ENCODE measurements at regions not wholly inside any gene's neighbourhood (a gene's known extent, or its start where the extent isn't known, plus 50 kb on each side); places are given as distances from the start of the nearest gene placed in this dataset.

DNA sequence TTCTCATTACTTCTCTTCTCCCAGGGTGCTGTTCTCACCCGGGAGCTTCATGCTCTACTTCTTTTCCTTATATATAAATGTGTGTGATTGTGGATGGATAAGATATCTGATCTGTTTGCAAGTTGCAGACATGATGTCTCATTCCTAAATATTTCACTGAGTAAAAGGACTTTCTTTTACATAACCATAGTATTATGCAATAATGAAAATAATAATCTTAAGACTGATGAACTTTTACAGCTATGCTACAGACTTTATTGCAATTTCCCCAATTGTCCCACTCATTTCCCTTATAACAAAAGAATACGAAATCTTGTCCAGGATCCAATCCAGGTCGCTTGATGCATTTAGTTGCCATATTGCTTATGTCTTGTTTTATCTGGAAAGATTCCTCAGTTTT is 284.5 kb upstream of the JAG1 start:
- no peak for TF ChIP-seq POLR2A (IDR thresholded peaks at IDR 0.05; ENCODE audit: insufficient read depth in 1 of 2, low read depth in 2 of 2, low read length in 2 of 2)
- TF ChIP-seq CHCHD3 (CRISPR knock-in tag; IDR thresholded peaks at IDR 0.05), result no peak
- TF ChIP-seq, protein P1, sequence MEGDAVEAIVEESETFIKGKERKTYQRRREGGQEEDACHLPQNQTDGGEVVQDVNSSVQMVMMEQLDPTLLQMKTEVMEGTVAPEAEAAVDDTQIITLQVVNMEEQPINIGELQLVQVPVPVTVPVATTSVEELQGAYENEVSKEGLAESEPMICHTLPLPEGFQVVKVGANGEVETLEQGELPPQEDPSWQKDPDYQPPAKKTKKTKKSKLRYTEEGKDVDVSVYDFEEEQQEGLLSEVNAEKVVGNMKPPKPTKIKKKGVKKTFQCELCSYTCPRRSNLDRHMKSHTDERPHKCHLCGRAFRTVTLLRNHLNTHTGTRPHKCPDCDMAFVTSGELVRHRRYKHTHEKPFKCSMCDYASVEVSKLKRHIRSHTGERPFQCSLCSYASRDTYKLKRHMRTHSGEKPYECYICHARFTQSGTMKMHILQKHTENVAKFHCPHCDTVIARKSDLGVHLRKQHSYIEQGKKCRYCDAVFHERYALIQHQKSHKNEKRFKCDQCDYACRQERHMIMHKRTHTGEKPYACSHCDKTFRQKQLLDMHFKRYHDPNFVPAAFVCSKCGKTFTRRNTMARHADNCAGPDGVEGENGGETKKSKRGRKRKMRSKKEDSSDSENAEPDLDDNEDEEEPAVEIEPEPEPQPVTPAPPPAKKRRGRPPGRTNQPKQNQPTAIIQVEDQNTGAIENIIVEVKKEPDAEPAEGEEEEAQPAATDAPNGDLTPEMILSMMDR (CRISPR knock-in tag; IDR thresholded peaks at IDR 0.05), result no peak
- TF ChIP-seq ELK4 (CRISPR knock-in tag; IDR thresholded peaks at IDR 0.05; ENCODE audit: borderline replicate concordance), result no peak
- no peak for TF ChIP-seq ZBTB44 (CRISPR knock-in tag; IDR thresholded peaks at IDR 0.05)
